IMR-90 (cell line): ENCODE measurements at regions not wholly inside any gene's neighbourhood (a gene's known extent, or its start where the extent isn't known, plus 50 kb on each side); places are given as distances from the start of the nearest gene placed in this dataset.

Experiments used
- ATAC-seq: fragments of 200-7000 bp; cut with Tn5 transposase; 2 replicates; pipeline ENCODE4 v1.9.1; 2020; ENCODE audit warnings: low read depth, mild to moderate bottlenecking, moderate library complexity
- BruUV-seq: library from RNA; stranded (reverse); fragments of 400-500 nt; replicated peaks from 2 replicates; lab custom pipeline; 2021; lab: Mats Ljungman, UMichigan
- CTCF ChIA-PET: fragments of 300-600 bp; formaldehyde crosslinking; extraction: SDS; loops from one replicate; lab custom pipeline; 2021; ENCODE audit warnings: antibody characterized with exemption; lab: Yijun Ruan, JAX
- POLR2A ChIA-PET: fragments of 300-600 bp; sonication (Branson Sonifier 250); formaldehyde crosslinking; loops from one replicate; lab custom pipeline; 2022; ENCODE audit warnings: antibody characterized with exemption; ENCODE audit not compliant: unreplicated experiment; lab: Charles Lee
- DNase-seq: peaks from one replicate; pipeline ENCODE4 v3.0.0; 2013
- H2AFZ ChIP-seq: replicated peaks from 2 replicates; pipeline ENCODE3; 2013; ENCODE audit warnings: low read length, mild to moderate bottlenecking; ENCODE audit not compliant: poor library complexity
- H2AK5ac ChIP-seq: 2 replicates; pipeline ENCODE4 v1.6.1; 2013; ENCODE audit warnings: low read depth, low read length, inconsistent platforms
- H2AK9ac ChIP-seq: replicated peaks from 2 replicates; pipeline ENCODE3; 2013; ENCODE audit warnings: mild to moderate bottlenecking, low read depth, low read length, moderate library complexity; ENCODE audit not compliant: poor library complexity
- H2BK120ac ChIP-seq: 2 replicates; pipeline ENCODE4 v1.6.1; 2013; ENCODE audit warnings: low read depth, low read length, inconsistent platforms
- H2BK15ac ChIP-seq: 3 replicates; pipeline ENCODE4 v1.6.1; 2013; ENCODE audit warnings: low read depth, low read length, inconsistent platforms
- H2BK20ac ChIP-seq: 2 replicates; pipeline ENCODE4 v1.6.1; 2013; ENCODE audit warnings: low read depth, mild to moderate bottlenecking, inconsistent platforms, low read length, moderate library complexity
- H2BK5ac ChIP-seq: 2 replicates; pipeline ENCODE4 v1.6.1; 2013; ENCODE audit warnings: mild to moderate bottlenecking, low read depth, low read length, inconsistent platforms; ENCODE audit not compliant: poor library complexity, severe bottlenecking
- H3K14ac ChIP-seq: replicated peaks from 2 replicates; pipeline ENCODE4 v1.6.1; 2013; ENCODE audit warnings: low read depth, low read length, inconsistent platforms
- H3K18ac ChIP-seq: 2 replicates; pipeline ENCODE4 v1.6.1; 2013; ENCODE audit warnings: low read depth, low read length, control low read depth
- H3K23ac ChIP-seq: 2 replicates; pipeline ENCODE4 v1.6.1; 2013; ENCODE audit warnings: low read depth, low read length, inconsistent platforms
- H3K27ac ChIP-seq: 2 replicates; pipeline ENCODE4 v1.5.1; 2013; ENCODE audit warnings: mild to moderate bottlenecking, control low read depth, low read length; ENCODE audit not compliant: insufficient read depth
- H3K27me3 ChIP-seq: 2 replicates; pipeline ENCODE4 v1.6.1; 2013; ENCODE audit warnings: low read length; ENCODE audit not compliant: control insufficient read depth, insufficient read depth
- H3K36me3 ChIP-seq: 2 replicates; pipeline ENCODE4 v1.6.1; 2013; ENCODE audit warnings: low read length, mixed read lengths; ENCODE audit not compliant: control insufficient read depth, insufficient read depth
- H3K4ac ChIP-seq: 2 replicates; pipeline ENCODE4 v1.6.1; 2013; ENCODE audit warnings: low read depth, low read length, inconsistent platforms
- H3K4me1 ChIP-seq: 2 replicates; pipeline ENCODE4 v1.6.1; 2013; ENCODE audit warnings: low read length, mixed read lengths; ENCODE audit not compliant: control insufficient read depth, insufficient read depth
- H3K4me2 ChIP-seq: 2 replicates; pipeline ENCODE4 v1.6.1; 2013; ENCODE audit warnings: low read depth, mild to moderate bottlenecking, control low read depth, low read length, moderate library complexity
- H3K4me3 ChIP-seq: 2 replicates; pipeline ENCODE4 v1.5.1; 2013; ENCODE audit warnings: low read depth, mild to moderate bottlenecking, control low read depth, low read length, moderate library complexity; ENCODE audit not compliant: insufficient read depth
- H3K56ac ChIP-seq: 2 replicates; pipeline ENCODE4 v1.6.1; 2013; ENCODE audit warnings: low read length, inconsistent platforms; ENCODE audit not compliant: insufficient read depth; ENCODE audit errors: extremely low read depth
- H3K79me1 ChIP-seq, 2 experiments: 2 replicates each; pipeline ENCODE4 v1.6.1; 2013; ENCODE audit warnings: low read length in 2 of 2, inconsistent platforms in 1 of 2, low read depth in 1 of 2
- H3K9ac ChIP-seq: 2 replicates; pipeline ENCODE4 v1.6.1; 2013; ENCODE audit warnings: low read depth, low read length, control low read depth
- H3K9me1 ChIP-seq: 2 replicates; pipeline ENCODE4 v1.6.1; 2013; ENCODE audit warnings: low read length, inconsistent platforms; ENCODE audit not compliant: insufficient read depth
- H3K9me3 ChIP-seq: 2 replicates; pipeline ENCODE4 v1.6.1; 2013; ENCODE audit warnings: low read length; ENCODE audit not compliant: control insufficient read depth, insufficient read depth
- H4K20me1 ChIP-seq: 2 replicates; pipeline ENCODE4 v1.6.1; 2013; ENCODE audit warnings: low read length, inconsistent platforms; ENCODE audit not compliant: insufficient read depth
- H4K5ac ChIP-seq: 2 replicates; pipeline ENCODE4 v1.6.1; 2013; ENCODE audit warnings: mild to moderate bottlenecking, low read depth, low read length, control low read depth
- H4K8ac ChIP-seq, 2 experiments: 2 replicates each; pipeline ENCODE4 v1.6.1; 2013; ENCODE audit warnings: low read depth in 2 of 2, low read length in 2 of 2, control low read depth in 1 of 2, inconsistent platforms in 1 of 2
- H4K91ac ChIP-seq: 2 replicates; pipeline ENCODE4 v1.6.1; 2013; ENCODE audit warnings: low read depth, low read length, inconsistent platforms; ENCODE audit not compliant: insufficient read depth
- BHLHE40 ChIP-seq: fragments of 150-350 bp; IDR thresholded peaks from 2 replicates; pipeline ENCODE4 v1.6.1; 2016; ENCODE audit warnings: mild to moderate bottlenecking, low read depth, low read length
- CEBPB ChIP-seq: IDR thresholded peaks from 2 replicates; pipeline ENCODE4 v1.6.1; 2012; ENCODE audit warnings: low read depth, low read length, improper control_type of control experiment
- CHD1 ChIP-seq: IDR thresholded peaks from 2 replicates; pipeline ENCODE4 v1.6.1; 2012; ENCODE audit warnings: low read depth, low read length, improper control_type of control experiment
- FOS ChIP-seq: fragments of 150-350 bp; IDR thresholded peaks from 2 replicates; pipeline ENCODE4 v1.6.1; 2016; ENCODE audit warnings: low read depth, low read length
- MAFK ChIP-seq: IDR thresholded peaks from 2 replicates; pipeline ENCODE4 v1.6.1; 2012; ENCODE audit warnings: low read depth, low read length, improper control_type of control experiment
- MAZ ChIP-seq: IDR thresholded peaks from 2 replicates; pipeline ENCODE4 v1.6.1; 2012; ENCODE audit warnings: low read depth, mild to moderate bottlenecking, low read length, improper control_type of control experiment, moderate library complexity, borderline replicate concordance
- MXI1 ChIP-seq: IDR thresholded peaks from 2 replicates; pipeline ENCODE4 v1.6.1; 2012; ENCODE audit warnings: low read depth, mild to moderate bottlenecking, low read length, moderate library complexity, borderline replicate concordance
- NFE2L2 ChIP-seq: fragments of 150-350 bp; IDR thresholded peaks from 2 replicates; pipeline ENCODE4 v1.6.1; 2016; ENCODE audit warnings: low read depth, mild to moderate bottlenecking, low read length
- POLR2A ChIP-seq: IDR thresholded peaks from 2 replicates; pipeline ENCODE4 v1.6.1; 2012; ENCODE audit warnings: mild to moderate bottlenecking, low read depth, low read length
- RAD21 ChIP-seq: IDR thresholded peaks from 2 replicates; pipeline ENCODE4 v1.6.1; 2012; ENCODE audit warnings: low read length, improper control_type of control experiment
- RCOR1 ChIP-seq: IDR thresholded peaks from 2 replicates; pipeline ENCODE4 v1.6.1; 2012; ENCODE audit warnings: mild to moderate bottlenecking, low read length, improper control_type of control experiment; ENCODE audit not compliant: insufficient replicate concordance
- SMC3 ChIP-seq: fragments of 150-350 bp; IDR thresholded peaks from 2 replicates; pipeline ENCODE4 v1.6.1; 2016; ENCODE audit warnings: low read depth, mild to moderate bottlenecking, antibody characterized with exemption, low read length, moderate library complexity
- WGBS, 2 experiments: methylation state at CpG; one replicate each; pipeline versions ENCODE4 v1.1.5 to v1.1.7; 2013; ENCODE audit warnings: missing lambda C conversion rate in 2 of 2; ENCODE audit not compliant: insufficient read length in 1 of 2; ENCODE audit errors: extremely low coverage in 2 of 2; 5-methylcytosine and 5-hydroxymethylcytosine counted together
- dilution Hi-C: fragments of 300-500 bp; cut with HindIII; formaldehyde crosslinking; loops from one replicate; pipeline ENCODE4 v1.14.3; 2018; ENCODE audit warnings: low sequenced_read_pairs; ENCODE audit not compliant: unreplicated experiment
- in situ Hi-C: fragments of 300-500 bp; cut with MboI; formaldehyde crosslinking; loops from 3 replicates; pipeline ENCODE4 v1.14.3; 2019; ENCODE audit warnings: low sequenced_read_pairs, inconsistent platforms, mixed read lengths
- intact Hi-C: fragments of 100-400 bp; cut with micrococcal nuclease; formaldehyde crosslinking; loops from 2 replicates; pipeline ENCODE4 v1.10.0; 2022
- TF ChIP-seq, protein P1 (sequence below): conservative IDR thresholded peaks from 2 replicates; pipeline ENCODE4 v1.5.1; 2012; ENCODE audit warnings: mild to moderate bottlenecking, low read depth, low read length, improper control_type of control experiment
- TF ChIP-seq, protein P2 (sequence below): fragments of 150-350 bp; IDR thresholded peaks from 2 replicates; pipeline ENCODE4 v1.6.1; 2016; ENCODE audit warnings: low read depth, mild to moderate bottlenecking, low read length, moderate library complexity, borderline replicate concordance
- TF ChIP-seq, protein P3 (sequence below): fragments of 150-350 bp; IDR thresholded peaks from 2 replicates; pipeline ENCODE4 v1.6.1; 2017; ENCODE audit warnings: mild to moderate bottlenecking, antibody characterized with exemption, low read length, low read depth

DNA sequence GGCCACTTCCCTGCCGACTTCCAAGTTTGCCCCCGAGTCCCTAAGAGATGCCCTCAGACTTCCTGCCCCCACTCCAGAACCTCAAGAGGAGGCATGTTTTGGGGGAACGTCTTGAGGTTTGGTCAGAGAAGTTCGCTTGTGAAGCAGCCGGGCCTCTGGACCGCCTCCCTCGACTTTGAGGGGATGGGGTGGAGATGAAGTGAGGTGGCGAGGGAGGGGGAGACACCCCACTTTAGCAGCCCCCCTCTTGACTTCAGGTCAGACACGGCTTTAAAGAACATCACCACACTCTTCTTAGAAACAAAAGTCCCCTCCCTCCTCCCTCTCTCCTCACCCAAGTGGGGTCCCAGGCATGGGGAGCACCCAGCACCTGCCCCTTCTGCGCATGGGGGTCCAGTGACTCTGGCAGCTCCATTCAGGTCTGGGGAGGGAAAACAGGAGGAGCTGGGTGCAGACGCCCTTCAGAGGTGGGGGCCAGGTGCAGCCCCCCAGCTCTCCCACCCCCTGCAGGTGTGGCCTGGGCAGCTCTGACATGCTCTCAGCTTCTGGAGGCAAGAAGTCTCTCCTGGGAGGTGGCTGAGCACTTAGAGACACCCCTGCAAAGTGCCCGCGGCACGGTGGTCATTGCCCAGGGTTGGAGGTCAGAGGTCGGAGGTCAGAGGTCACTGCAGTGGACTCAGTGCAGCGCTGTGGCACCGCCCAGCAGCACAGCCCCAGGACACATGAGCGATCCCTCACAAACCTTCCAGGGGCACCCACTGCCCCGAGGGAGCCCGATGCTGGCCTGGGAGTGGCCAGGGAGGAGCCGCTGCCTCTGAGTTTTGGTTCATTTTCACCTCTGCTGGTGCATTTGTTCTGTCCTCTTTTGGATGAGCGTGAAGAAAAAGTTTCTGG lies 108.8 kb downstream of the CPZ start:
- Histone ChIP-seq H3K14ac (no peak overlapping the region), H3K27me3 (peaks cover 8% of the 10 kb centered on the region), H2AK9ac (no peak overlapping the region), H2BK20ac (no peak overlapping the region), H3K56ac (no peak overlapping the region), H2BK5ac (no peak overlapping the region), H2AFZ (no peak overlapping the region), H3K36me3 (no peaks in the 10 kb centered on the region), H4K5ac (no peak overlapping the region), H3K23ac (no peak overlapping the region), H4K8ac (no peak overlapping the region), H3K4me1 (no peaks in the 10 kb centered on the region), H2BK120ac (no peak overlapping the region), H3K4me3 (no peak overlapping the region), H3K9ac (no peak overlapping the region), H2AK5ac (no peak overlapping the region), H4K20me1 (no peaks in the 10 kb centered on the region), H2BK15ac (no peak overlapping the region), H3K79me1 (no peaks in the 10 kb centered on the region), H3K4ac (no peak overlapping the region), H3K18ac (no peak overlapping the region), H3K4me2 (no peak overlapping the region), H4K91ac (no peak overlapping the region), H3K27ac (no peak overlapping the region), H3K9me3 (no peaks in the 10 kb centered on the region), H3K9me1 (no peaks in the 10 kb centered on the region)
- DNase-seq (no peak), ATAC-seq (no peak)
- in situ Hi-C loops (no loop called here), dilution Hi-C loops (no loop called here), intact Hi-C loops (no loop called here)
- BruUV-seq = no TSS peak
- CTCF ChIA-PET = no interaction called here
- 71% methylated on average over 3 of the region's 22 CpGs; no CpG with 5 or more reads in 1 of the 2 experiments for WGBS, 2 experiments
- POLR2A ChIA-PET = no interaction called here
- TF ChIP-seq BHLHE40 (no peak), NFE2L2 (no peak), MAZ (no peak), SMC3 (no peak), RAD21 (no peak), CHD1 (no peak), CEBPB (no peak), FOS (no peak), POLR2A (no peak), MXI1 (no peak), MAFK (no peak), RCOR1 (no peak)
- TF ChIP-seq, protein P1, sequence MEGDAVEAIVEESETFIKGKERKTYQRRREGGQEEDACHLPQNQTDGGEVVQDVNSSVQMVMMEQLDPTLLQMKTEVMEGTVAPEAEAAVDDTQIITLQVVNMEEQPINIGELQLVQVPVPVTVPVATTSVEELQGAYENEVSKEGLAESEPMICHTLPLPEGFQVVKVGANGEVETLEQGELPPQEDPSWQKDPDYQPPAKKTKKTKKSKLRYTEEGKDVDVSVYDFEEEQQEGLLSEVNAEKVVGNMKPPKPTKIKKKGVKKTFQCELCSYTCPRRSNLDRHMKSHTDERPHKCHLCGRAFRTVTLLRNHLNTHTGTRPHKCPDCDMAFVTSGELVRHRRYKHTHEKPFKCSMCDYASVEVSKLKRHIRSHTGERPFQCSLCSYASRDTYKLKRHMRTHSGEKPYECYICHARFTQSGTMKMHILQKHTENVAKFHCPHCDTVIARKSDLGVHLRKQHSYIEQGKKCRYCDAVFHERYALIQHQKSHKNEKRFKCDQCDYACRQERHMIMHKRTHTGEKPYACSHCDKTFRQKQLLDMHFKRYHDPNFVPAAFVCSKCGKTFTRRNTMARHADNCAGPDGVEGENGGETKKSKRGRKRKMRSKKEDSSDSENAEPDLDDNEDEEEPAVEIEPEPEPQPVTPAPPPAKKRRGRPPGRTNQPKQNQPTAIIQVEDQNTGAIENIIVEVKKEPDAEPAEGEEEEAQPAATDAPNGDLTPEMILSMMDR = no peak
- TF ChIP-seq, protein P2, sequence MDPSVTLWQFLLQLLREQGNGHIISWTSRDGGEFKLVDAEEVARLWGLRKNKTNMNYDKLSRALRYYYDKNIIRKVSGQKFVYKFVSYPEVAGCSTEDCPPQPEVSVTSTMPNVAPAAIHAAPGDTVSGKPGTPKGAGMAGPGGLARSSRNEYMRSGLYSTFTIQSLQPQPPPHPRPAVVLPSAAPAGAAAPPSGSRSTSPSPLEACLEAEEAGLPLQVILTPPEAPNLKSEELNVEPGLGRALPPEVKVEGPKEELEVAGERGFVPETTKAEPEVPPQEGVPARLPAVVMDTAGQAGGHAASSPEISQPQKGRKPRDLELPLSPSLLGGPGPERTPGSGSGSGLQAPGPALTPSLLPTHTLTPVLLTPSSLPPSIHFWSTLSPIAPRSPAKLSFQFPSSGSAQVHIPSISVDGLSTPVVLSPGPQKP = no peak
- TF ChIP-seq, protein P3, sequence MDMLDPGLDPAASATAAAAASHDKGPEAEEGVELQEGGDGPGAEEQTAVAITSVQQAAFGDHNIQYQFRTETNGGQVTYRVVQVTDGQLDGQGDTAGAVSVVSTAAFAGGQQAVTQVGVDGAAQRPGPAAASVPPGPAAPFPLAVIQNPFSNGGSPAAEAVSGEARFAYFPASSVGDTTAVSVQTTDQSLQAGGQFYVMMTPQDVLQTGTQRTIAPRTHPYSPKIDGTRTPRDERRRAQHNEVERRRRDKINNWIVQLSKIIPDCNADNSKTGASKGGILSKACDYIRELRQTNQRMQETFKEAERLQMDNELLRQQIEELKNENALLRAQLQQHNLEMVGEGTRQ = no peak
